ENCODE measurements at regions not wholly inside any gene's neighbourhood (a gene's known extent, or its start where the extent isn't known, plus 50 kb on each side); places are given as distances from the start of the nearest gene placed in this dataset.

DNA sequence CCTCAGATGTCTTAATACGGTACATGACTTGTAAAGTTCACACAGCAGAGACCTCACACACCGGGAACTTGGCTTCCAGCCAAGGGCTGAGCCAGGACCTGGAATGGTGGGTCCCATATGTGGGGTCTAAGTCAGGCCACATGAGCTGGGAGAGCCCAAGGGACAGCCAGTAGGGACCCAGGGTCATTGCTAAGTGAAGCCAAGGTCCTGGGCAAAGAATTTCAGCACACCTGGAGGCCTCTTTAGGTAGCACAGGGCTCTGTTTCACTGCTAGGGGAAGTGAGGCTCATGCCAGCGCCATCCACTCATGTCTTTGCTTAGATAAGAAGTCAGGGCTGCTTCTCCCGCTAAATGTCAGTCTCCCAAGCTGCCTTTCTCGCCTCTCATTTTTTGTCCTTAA is 116.6 kb upstream of the TLE3 start:
- Histone ChIP-seq H3K27ac (ENCODE audit: low read length) (no peak overlapping the region), H3K9me3 (ENCODE audit: control insufficient read depth in 1 of 2, low read length in 2 of 2) (no peaks in the 10 kb centered on the region), H3K36me3 (ENCODE audit: control insufficient read depth in 1 of 2, insufficient read depth in 2 of 2, low read length in 2 of 2) (no peaks in the 10 kb centered on the region), H3K27me3 (ENCODE audit: low read depth, low read length) (no peaks in the 10 kb centered on the region), H3K4me3 (ENCODE audit: low read depth in 1 of 2, low read length in 2 of 2) (no peak overlapping the region), H3K4me1 (ENCODE audit: control insufficient read depth in 1 of 2, insufficient read depth in 2 of 2, low read length in 2 of 2) (no peaks in the 10 kb centered on the region)

DNA sequence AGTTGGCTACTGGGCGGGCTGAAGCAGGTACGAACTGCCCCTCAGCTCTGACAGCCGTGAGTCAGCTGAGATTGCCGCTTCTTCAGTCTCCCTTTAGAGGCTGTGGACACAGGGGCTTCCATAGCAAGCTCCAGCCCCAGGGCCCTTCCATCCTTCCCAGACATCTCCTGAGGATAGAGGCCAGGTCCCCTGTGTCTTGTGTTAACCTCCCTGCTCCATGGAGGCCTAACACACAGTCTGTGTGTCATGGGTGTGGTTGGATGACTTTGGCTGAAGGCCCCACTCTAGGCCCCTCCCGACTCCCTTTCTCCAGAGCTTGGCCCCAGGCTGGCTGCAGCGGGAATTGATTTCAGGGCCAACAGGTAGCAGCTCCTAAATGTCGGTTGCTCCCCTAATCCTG is 116.1 kb upstream of the TLE3 start:
- no peaks in the 10 kb centered on the region for H3K27me3 ChIP-seq (ENCODE audit: low read depth, low read length)
- H3K36me3 ChIP-seq (ENCODE audit: control insufficient read depth in 1 of 2, insufficient read depth in 2 of 2, low read length in 2 of 2), result no peaks in the 10 kb centered on the region
- no peak overlapping the region for H3K27ac ChIP-seq (ENCODE audit: low read length)
- no peaks in the 10 kb centered on the region for H3K4me1 ChIP-seq (ENCODE audit: control insufficient read depth in 1 of 2, insufficient read depth in 2 of 2, low read length in 2 of 2)
- no peak overlapping the region for H3K4me3 ChIP-seq (ENCODE audit: low read depth in 1 of 2, low read length in 2 of 2)
- H3K9me3 ChIP-seq (ENCODE audit: control insufficient read depth in 1 of 2, low read length in 2 of 2), result no peaks in the 10 kb centered on the region

- H3K4me1 ChIP-seq (ENCODE audit: control insufficient read depth in 1 of 2, insufficient read depth in 2 of 2, low read length in 2 of 2), result no peaks in the 10 kb centered on the region
- no peak overlapping the region for H3K27ac ChIP-seq (ENCODE audit: low read length)
- H3K27me3 ChIP-seq (ENCODE audit: low read depth, low read length), result no peaks in the 10 kb centered on the region
- no peaks in the 10 kb centered on the region for H3K9me3 ChIP-seq (ENCODE audit: control insufficient read depth in 1 of 2, low read length in 2 of 2)
- H3K4me3 ChIP-seq (ENCODE audit: low read depth in 1 of 2, low read length in 2 of 2), result no peak overlapping the region
- H3K36me3 ChIP-seq (ENCODE audit: control insufficient read depth in 1 of 2, insufficient read depth in 2 of 2, low read length in 2 of 2), result no peaks in the 10 kb centered on the region
These were observed 115.2 kb upstream of the TLE3 start for GRCh38 chr15:70212963-70213315.

- Histone ChIP-seq H3K9me3 (ENCODE audit: control insufficient read depth in 1 of 2, low read length in 2 of 2) (no peaks in the 10 kb centered on the region), H3K36me3 (ENCODE audit: control insufficient read depth in 1 of 2, insufficient read depth in 2 of 2, low read length in 2 of 2) (no peaks in the 10 kb centered on the region), H3K4me1 (ENCODE audit: control insufficient read depth in 1 of 2, insufficient read depth in 2 of 2, low read length in 2 of 2) (no peaks in the 10 kb centered on the region), H3K4me3 (ENCODE audit: low read depth in 1 of 2, low read length in 2 of 2) (no peak overlapping the region), H3K27me3 (ENCODE audit: low read depth, low read length) (no peaks in the 10 kb centered on the region), H3K27ac (ENCODE audit: low read length) (no peak overlapping the region)
These were observed 114.7 kb upstream of the TLE3 start for GRCh38 chr15:70212286-70212962.

DNA sequence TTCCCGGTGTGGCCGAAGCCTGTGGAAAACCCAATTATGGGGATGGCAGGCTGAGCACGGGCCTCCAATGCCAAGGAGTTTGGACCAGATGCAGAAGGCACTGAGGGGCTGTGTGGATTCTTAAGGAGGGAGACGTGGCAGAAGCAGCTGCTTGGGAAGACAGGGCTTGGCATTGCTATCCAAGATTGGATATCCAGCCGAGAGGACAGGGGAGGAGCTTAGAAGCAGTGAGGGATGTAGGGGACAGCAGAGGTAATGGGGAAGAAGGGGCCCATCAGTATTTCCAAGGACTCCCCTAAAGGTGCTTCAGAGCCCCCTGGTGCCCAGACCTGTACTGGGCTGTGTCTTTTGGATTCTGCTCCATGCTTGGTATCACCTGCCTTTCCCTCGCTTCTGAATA is 112.8 kb upstream of the TLE3 start:
- no peak overlapping the region for H3K27ac ChIP-seq (ENCODE audit: low read length)
- no peaks in the 10 kb centered on the region for H3K9me3 ChIP-seq (ENCODE audit: control insufficient read depth in 1 of 2, low read length in 2 of 2)
- H3K27me3 ChIP-seq (ENCODE audit: low read depth, low read length), result no peaks in the 10 kb centered on the region
- no peaks in the 10 kb centered on the region for H3K36me3 ChIP-seq (ENCODE audit: control insufficient read depth in 1 of 2, insufficient read depth in 2 of 2, low read length in 2 of 2)
- no peaks in the 10 kb centered on the region for H3K4me1 ChIP-seq (ENCODE audit: control insufficient read depth in 1 of 2, insufficient read depth in 2 of 2, low read length in 2 of 2)
- H3K4me3 ChIP-seq (ENCODE audit: low read depth in 1 of 2, low read length in 2 of 2), result no peak overlapping the region

DNA sequence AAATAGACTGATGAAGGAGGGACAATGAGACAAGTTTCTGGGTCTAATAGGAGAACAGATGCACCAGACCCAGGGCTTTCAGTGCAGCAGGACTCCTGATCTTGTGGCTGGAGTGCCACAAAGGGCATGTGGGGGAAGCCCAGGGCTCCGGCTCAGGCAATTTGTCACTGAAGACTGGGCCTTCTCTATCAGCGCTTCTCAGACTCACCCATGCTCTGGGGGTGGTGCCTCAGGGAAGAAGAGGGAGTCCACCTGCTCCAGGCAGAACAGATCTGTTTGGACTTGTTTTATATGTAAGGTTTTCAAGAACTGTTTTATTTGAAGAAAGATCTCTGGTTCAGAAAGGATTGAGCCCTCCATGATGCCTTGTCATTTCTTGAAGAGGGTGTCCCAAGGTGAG is 112.4 kb upstream of the TLE3 start:
- H3K27ac ChIP-seq (ENCODE audit: low read length), result no peak overlapping the region
- no peak overlapping the region for H3K4me3 ChIP-seq (ENCODE audit: low read depth in 1 of 2, low read length in 2 of 2)

GRCh38 chr15:70209499-70209898 is 111.8 kb upstream of the TLE3 start:
- Histone ChIP-seq H3K27ac (ENCODE audit: low read length) (no peak overlapping the region), H3K27me3 (ENCODE audit: low read depth, low read length) (no peaks in the 10 kb centered on the region), H3K4me1 (ENCODE audit: control insufficient read depth in 1 of 2, insufficient read depth in 2 of 2, low read length in 2 of 2) (no peaks in the 10 kb centered on the region), H3K9me3 (ENCODE audit: control insufficient read depth in 1 of 2, low read length in 2 of 2) (no peaks in the 10 kb centered on the region), H3K36me3 (ENCODE audit: control insufficient read depth in 1 of 2, insufficient read depth in 2 of 2, low read length in 2 of 2) (no peaks in the 10 kb centered on the region), H3K4me3 (ENCODE audit: low read depth in 1 of 2, low read length in 2 of 2) (no peak overlapping the region)

More for the DNA sequence above, 112.4 kb upstream of the TLE3 start:
- H3K36me3 ChIP-seq (ENCODE audit: control insufficient read depth in 1 of 2, insufficient read depth in 2 of 2, low read length in 2 of 2), result no peaks in the 10 kb centered on the region
- no peaks in the 10 kb centered on the region for H3K27me3 ChIP-seq (ENCODE audit: low read depth, low read length)
- H3K9me3 ChIP-seq (ENCODE audit: control insufficient read depth in 1 of 2, low read length in 2 of 2), result no peaks in the 10 kb centered on the region
- no peaks in the 10 kb centered on the region for H3K4me1 ChIP-seq (ENCODE audit: control insufficient read depth in 1 of 2, insufficient read depth in 2 of 2, low read length in 2 of 2)

DNA sequence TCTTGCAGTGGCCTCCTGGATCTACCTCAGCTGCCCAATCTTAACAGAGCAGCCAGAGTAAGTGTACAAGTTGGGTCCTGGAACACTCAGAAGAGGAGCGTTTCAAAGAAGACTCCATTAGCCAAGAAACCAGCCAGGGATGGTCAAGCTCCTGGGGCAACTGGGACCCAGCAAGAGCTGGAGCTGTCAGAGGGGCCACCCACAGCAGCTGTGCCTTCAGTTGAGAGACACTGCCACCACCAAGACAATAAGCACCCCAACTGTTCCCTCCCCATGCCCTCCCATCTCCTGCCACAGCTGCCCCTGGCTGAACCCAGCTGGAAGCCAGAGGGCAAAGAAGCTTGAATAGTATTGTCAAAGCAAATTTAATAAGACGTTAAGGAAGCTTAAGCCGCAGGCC is 110.6 kb upstream of the TLE3 start:
- no peaks in the 10 kb centered on the region for H3K27me3 ChIP-seq (ENCODE audit: low read depth, low read length)
- no peaks in the 10 kb centered on the region for H3K36me3 ChIP-seq (ENCODE audit: control insufficient read depth in 1 of 2, insufficient read depth in 2 of 2, low read length in 2 of 2)
- H3K4me3 ChIP-seq (ENCODE audit: low read depth in 1 of 2, low read length in 2 of 2), result no peak overlapping the region
- no peaks in the 10 kb centered on the region for H3K4me1 ChIP-seq (ENCODE audit: control insufficient read depth in 1 of 2, insufficient read depth in 2 of 2, low read length in 2 of 2)
- no peaks in the 10 kb centered on the region for H3K9me3 ChIP-seq (ENCODE audit: control insufficient read depth in 1 of 2, low read length in 2 of 2)
- no peak overlapping the region for H3K27ac ChIP-seq (ENCODE audit: low read length)

DNA sequence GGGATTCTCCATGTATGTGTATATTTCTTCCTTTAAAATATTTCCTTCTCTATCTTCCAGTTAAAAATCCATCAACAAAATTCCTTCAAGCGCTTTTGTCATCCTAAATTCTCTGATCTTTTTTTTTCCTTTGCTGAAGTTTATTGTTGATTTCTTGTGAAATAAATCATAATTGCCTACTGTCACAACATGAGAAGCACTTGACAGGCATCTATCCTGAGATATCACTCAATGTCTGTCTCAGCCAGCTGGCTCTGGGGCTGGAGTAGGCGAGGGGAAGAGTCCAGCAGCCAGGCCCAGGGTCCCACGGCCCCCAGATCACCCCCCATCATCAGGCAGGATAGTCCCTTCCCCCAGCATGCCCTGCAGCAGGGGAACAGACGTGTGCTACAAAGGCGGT is 109.0 kb upstream of the TLE3 start:
- Histone ChIP-seq H3K36me3 (ENCODE audit: control insufficient read depth in 1 of 2, insufficient read depth in 2 of 2, low read length in 2 of 2) (no peaks in the 10 kb centered on the region), H3K4me1 (ENCODE audit: control insufficient read depth in 1 of 2, insufficient read depth in 2 of 2, low read length in 2 of 2) (peaks cover 0 to 8% of the 10 kb centered on the region in 2 donors), H3K27ac (ENCODE audit: low read length) (no peak overlapping the region)

DNA sequence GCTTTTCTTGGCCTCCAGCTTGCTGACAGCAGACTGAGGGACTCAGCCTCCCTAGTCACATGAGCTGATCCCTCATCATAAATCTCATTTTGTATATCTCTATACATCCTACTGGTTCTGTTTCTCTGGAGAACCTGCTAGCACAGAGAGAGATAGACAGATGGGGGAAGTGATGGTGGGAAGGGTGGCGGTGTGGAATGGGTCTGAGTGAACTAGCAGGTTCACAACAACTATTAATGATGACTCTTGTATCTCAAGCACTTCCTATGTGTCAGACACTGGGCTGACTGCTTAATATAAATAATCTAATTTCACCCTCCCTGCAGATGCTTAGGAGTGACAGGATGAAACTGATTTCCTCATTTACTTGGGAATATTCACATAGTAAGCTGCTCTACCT is 106.9 kb upstream of the TLE3 start:
- Histone ChIP-seq H3K9me3 (ENCODE audit: control insufficient read depth in 1 of 2, low read length in 2 of 2) (no peaks in the 10 kb centered on the region), H3K36me3 (ENCODE audit: control insufficient read depth in 1 of 2, insufficient read depth in 2 of 2, low read length in 2 of 2) (no peaks in the 10 kb centered on the region)

More for the DNA sequence above, 109.0 kb upstream of the TLE3 start:
- Histone ChIP-seq H3K4me3 (ENCODE audit: low read depth in 1 of 2, low read length in 2 of 2) (no peak overlapping the region), H3K27me3 (ENCODE audit: low read depth, low read length) (no peaks in the 10 kb centered on the region), H3K9me3 (ENCODE audit: control insufficient read depth in 1 of 2, low read length in 2 of 2) (no peaks in the 10 kb centered on the region)

DNA sequence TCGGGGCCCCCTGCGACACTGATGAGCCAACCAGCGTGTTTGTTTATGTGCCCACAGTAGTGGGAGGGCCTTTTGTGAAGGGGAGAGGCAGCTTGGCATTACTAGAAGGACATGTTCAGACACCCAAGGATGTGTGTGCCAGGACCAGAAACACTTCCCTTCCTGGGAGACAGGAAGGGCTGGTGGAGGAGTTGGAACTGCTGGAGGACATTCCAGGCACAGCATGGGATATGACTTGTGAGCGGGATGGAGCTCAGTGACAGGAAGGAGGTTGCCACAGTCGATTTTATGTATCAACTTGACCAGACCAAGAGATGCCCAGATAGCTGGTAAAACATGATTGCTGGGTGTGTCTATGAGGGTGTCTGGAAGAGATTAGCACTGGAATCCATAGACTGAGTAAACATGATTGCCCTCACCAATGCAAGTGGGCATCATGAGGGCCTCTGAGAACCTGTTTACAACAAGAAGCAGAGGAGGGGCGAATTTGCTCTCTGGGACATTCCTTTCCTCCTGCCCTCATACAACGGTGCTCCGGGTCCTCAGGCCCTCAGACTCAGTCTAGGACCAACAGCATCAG is 106.4 kb upstream of the TLE3 start:
- peaks cover 0 to 8% of the 10 kb centered on the region in 2 donors for H3K4me1 ChIP-seq (ENCODE audit: control insufficient read depth in 1 of 2, insufficient read depth in 2 of 2, low read length in 2 of 2)
- no peak overlapping the region for H3K27ac ChIP-seq (ENCODE audit: low read length)
- peaks cover 4% of the 10 kb centered on the region for H3K27me3 ChIP-seq (ENCODE audit: low read depth, low read length)

More for the DNA sequence above, 106.9 kb upstream of the TLE3 start:
- Histone ChIP-seq H3K27ac (ENCODE audit: low read length) (no peak overlapping the region), H3K4me1 (ENCODE audit: control insufficient read depth in 1 of 2, insufficient read depth in 2 of 2, low read length in 2 of 2) (peaks cover 0 to 8% of the 10 kb centered on the region in 2 donors), H3K27me3 (ENCODE audit: low read depth, low read length) (peaks cover 4% of the 10 kb centered on the region), H3K4me3 (ENCODE audit: low read depth in 1 of 2, low read length in 2 of 2) (no peak overlapping the region)

GRCh38 chr15:70202756-70203155 is 105.0 kb upstream of the TLE3 start:
- no peak overlapping the region for H3K4me3 ChIP-seq (ENCODE audit: low read depth in 1 of 2, low read length in 2 of 2)
- H3K27ac ChIP-seq (ENCODE audit: low read length), result no peak overlapping the region
- H3K27me3 ChIP-seq (ENCODE audit: low read depth, low read length), result peaks cover 4% of the 10 kb centered on the region
- no peaks in the 10 kb centered on the region for H3K36me3 ChIP-seq (ENCODE audit: control insufficient read depth in 1 of 2, insufficient read depth in 2 of 2, low read length in 2 of 2)
- H3K9me3 ChIP-seq (ENCODE audit: control insufficient read depth in 1 of 2, low read length in 2 of 2), result no peaks in the 10 kb centered on the region
- H3K4me1 ChIP-seq (ENCODE audit: control insufficient read depth in 1 of 2, insufficient read depth in 2 of 2, low read length in 2 of 2), result peaks cover 0 to 8% of the 10 kb centered on the region in 2 donors

More for the DNA sequence above, 106.4 kb upstream of the TLE3 start:
- Histone ChIP-seq H3K9me3 (ENCODE audit: control insufficient read depth in 1 of 2, low read length in 2 of 2) (no peaks in the 10 kb centered on the region), H3K4me3 (ENCODE audit: low read depth in 1 of 2, low read length in 2 of 2) (no peak overlapping the region), H3K36me3 (ENCODE audit: control insufficient read depth in 1 of 2, insufficient read depth in 2 of 2, low read length in 2 of 2) (no peaks in the 10 kb centered on the region)

Measured in muscle layer of duodenum (tissue), 2 donors.